ENCODE measurements at regions not wholly inside any gene's neighbourhood (a gene's known extent, or its start where the extent isn't known, plus 50 kb on each side); places are given as distances from the start of the nearest gene placed in this dataset.

DNA sequence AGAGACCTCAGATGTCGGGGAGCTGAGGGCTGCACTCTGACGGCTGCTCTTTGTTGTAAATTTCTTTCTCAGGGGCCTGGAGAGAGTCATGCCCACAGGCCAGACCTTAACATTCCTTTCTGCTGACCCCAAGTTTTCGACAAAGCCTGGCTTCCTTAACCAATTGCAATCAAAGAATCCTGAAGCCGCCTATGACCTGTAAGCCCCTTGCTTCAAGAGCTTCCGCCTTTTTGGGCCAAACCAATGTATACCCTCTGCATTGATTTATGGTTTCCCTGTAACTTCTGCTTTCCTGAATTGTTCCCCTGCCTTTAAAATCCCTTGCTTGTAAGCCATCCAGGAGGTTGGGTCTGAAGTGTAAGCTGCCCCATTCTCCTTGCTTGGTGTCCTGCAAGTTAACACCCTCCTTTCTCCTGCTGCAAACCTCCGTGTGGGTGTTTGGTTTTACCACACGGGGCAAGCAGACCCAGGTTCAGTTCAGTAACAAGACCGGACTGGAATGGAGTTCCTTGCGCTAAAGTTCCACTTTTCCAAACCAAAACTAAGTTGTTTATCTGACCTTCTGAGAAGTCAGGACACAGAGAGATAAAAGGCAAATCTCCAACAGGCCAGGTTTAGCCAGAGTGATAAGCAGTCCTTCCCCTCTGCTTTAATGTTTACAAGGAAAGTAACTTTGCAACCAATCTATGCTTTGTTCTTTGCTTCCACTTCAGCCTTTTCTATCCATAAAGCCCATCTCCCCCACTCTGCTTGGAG, 141.6 kb downstream of the KCNJ12 start:
- peak in 1 of 3 donors; percentile 11 for DNase-seq

DNA sequence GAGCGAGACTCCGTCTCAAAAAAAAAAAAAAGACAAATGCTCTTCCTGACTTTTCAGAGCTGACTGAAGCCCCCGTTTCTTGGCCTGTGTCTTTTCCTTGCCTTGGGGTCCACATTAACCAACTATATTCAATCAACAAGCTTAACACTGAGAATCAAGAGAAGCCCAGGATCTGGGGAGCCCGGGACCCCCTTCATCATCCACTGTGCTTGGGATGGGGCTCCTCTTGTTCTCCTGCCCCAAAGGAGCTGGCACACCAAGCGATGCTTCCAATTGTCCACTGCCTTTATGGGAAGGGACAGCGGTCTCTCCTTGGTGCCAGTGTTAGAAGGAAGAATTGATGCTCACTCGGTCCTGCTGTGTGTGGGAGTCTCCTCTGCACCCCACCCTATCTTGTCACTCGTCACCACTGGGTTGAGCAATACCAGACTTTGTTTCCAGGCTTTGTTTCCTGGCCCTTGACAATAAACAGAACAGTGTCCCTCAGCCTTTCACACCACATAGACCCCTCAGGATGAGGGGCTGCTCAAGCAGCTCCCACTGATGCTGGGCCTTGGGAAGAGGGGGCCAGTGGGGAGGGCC, 146.7 kb downstream of the KCNJ12 start:
- DNase-seq = no peak

DNA sequence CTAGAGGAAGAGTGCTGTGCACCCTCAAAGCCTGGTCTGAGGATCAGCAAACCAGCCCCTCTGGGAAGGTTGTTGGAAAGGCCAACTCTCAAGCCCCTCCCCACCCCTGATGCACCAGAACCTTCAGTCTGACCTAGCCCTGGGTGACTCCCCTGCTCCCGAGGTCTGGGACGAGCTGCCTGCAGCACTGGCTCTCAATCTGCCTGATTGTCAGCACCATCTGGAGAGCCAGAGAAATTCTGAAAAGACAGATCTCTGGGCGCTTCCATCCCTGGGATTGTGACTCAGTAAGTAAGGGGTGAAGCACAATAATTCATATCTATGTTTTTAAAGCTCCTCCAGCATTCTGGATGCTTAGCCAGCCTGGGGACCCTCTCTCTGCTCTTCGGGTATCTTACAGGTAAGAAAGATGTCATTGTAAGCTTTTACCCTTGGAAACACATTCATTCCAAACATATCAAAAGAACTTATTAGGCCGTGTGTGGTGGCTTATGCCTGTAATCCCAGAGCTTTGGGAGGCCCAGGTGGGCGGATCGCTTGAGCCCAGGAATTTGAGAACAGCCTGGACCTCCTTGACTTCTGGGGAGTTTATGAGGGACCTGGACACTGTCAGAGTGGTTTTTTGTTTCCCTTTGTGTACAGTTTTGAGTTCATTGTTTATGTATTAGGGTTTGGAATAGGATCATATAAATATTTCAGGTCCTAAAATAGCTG, 147.5 kb downstream of the KCNJ12 start:
- no peak for DNase-seq

DNA sequence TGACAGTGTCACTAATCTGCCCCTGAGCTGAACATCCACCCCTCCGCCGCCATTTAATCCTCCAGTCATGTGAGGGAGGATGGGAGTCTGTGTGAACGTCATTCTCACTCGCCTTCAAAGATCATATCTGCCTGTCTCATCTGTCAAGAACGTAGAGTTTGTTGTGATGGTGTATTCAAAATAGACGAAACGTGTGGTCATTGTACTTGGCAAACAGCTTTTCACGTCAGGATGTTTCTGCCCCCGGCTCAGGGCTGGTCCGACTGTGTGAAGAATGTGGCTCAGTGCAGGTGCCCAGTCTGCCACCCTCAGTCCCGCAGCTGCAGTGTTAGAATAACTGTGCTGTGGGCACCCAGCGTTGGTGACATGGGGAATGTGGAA, 148.0 kb downstream of the KCNJ12 start:
- DNase-seq = no peak

DNA sequence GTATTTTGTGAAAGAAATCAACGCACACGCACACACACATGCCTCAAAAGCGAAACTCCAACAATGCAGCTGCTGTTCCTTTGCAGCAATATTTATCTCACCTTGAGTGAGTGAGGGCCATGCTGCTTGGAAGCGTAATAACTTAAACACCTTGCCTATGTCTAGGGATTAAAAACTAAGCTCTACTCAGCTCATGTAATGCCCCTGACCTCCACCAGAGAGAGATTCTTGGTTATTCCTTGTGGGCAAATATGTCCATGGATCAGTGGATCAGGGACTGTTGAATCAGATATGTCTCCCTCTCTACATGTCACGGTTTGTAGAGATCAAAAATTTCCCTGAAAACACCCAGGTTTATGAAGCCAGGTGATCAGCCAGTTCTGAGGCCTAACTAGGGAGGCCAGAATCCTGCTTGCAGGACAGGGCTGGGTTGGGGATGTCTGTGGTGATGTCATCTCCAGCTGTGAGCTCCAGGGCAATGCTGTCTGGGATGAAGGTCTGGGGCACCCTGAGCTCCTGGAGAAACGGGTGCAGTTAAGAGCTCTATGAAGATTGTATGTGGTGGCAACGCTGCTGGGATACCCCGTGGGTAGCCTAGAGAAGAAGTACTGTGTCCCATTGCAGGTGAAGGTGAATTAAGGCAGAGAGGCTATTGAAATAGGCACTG, 149.4 kb downstream of the KCNJ12 start:
- DNase-seq = no peak

DNA sequence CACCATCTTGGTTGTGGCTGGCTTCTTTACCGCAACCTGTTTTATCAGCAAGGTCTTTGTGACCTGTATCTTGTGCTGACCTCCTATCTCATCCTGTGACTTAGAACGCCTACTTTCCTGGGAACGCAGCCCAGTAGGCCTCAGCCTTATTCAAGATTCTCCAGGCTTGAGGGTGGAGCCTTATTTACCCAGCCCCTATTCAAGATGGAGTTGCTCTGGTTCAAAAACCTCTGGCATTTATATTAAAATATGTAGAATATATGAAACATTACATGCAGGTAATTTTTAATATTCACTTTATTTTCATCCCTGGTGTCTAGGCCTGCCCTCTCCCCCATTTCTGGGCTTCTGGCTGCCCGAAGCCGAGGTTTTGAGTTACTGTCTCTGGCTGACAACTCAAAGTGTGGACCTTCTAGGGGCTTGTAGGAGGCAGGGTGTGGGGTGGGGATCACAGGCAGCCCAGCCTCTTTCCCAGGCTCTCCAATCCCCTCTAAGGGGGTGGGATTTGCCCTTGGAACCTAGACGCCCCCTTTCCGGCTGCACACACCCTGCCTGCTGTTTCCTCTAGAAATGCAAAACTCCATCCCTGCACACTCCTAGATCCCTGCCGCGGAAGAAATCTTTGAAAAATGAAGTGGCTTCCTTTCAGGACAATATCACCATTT, 152.0 kb downstream of the KCNJ12 start:
- no peak for DNase-seq

DNA sequence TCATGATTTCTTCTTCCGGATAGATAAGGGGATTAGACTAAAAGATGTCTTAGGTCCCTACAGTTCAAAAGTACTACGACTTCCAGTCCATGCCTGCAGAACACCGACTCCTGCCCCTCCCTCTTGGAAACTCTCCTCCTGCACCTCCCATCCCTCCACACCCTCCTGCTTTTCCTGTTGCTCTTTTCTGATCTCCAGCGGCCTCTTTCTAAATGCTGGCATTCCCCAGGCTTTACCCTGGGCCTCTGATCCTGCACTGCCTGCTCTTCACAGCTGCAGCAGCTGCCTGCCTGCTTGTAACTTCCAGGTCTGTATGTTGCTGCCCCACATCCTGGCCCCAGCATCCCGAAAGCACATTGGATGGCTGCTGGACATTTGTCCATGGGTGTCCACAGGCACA, 154.2 kb downstream of the KCNJ12 start:
- DNase-seq = no peak

DNA sequence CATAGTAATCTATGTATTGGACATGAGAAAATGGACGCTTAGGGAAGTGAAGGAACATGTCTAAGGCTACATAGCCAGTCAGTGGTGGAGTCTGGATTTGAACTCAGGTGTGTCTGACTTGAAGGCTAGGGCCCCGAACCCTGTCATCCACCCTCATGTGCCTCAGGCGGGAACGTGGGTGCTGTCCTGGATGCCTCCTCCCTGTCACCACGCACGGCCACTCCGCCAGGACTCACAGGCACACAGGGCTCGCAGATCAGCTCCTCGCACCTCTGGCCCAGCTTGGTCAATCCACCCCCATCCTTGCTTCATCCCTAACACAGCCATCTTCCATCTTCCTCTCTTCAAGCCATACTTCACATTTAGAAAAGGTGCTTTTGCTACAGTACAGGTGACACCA, 154.7 kb downstream of the KCNJ12 start:
- no peak for DNase-seq

GRCh38 chr17:21532763-21533385, 156.7 kb downstream of the KCNJ12 start:
- no peak for DNase-seq

DNA sequence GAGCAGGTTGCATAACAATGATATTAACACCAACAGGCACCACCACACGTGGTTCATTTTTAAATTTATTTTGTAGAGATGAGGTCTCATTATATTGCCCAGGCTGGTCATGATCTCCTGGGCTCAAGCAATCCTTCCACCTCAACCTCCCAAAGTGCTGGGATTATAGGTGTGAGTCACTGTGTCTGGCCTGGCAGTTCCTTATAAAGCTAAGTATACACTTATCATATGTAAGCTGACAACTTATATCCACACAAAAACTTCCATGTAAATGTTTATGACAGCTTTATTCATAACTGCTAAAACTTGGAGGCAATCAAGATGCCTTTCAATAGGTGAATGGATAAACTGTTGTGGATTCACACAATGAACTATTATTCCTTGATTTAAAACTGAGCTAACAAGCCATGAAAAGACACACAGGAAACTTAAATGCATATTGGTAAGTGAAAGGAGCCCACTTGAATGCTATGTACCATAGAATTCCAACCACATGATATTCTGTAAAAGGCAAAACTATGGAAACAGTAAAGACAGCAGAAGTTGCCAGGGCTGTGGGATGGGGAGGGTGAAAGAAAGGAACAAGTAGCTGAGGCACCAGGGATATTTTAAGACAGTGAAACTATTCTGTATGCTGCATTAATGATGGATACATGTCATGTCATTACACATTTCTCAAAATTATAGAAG, 156.5 kb upstream of the KCNJ18 start:
- DNase-seq = no peak

DNA sequence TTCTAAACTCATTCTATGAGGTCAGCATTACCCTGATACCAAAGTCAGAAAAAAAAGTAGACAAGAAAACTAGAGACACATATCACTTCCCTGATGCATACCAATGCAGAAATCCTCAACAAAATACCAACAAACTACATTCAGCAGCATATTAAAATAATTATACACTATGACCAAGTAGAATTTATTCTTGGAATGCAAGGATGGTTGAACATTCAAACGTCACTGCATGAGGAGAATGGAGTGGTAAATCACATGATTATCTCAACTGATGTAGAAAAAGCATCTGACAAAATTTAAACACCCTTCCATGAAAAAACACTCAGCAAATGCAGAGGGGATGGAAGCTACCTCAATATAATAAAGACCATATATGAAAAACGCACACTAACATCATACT, 155.0 kb upstream of the KCNJ18 start:
- no peak for DNase-seq

DNA sequence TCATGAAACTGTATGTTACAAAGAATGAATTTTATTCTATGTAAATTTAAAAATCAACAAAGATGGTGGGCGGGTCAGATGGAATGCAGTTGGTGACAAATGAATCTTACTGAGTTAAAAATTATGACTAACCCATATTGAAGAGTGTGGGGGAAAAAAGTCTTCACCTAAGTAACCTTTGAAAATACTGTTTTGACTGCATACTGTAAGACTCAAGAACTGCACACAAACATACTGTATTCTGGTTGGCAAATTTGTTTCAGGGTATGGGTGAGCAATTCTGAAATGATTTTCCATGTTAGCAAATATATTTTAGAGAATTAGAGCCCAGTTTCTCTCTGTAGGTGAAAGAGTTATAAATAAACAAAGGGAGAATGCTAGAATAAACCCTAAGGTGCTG, 153.7 kb upstream of the KCNJ18 start:
- no peak for DNase-seq

DNA sequence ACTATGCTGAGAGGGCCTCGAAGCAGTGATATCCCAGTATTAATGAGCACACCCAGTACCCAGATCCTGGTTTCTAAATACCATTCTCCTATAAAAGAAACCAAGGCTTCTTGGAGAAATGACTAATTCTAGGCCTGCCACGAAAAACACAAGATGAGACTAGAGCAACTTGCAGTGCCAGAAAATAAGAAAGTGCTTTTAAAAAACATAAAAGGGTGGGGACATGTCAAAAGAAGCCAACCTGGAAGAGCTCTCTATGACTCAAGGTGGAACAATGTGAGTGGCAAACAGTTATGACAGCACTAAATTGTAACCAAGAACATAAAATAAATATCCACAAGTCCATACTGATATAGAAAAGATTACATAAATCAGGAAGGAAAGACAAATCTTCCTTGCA, 153.2 kb upstream of the KCNJ18 start:
- no peak for DNase-seq

DNA sequence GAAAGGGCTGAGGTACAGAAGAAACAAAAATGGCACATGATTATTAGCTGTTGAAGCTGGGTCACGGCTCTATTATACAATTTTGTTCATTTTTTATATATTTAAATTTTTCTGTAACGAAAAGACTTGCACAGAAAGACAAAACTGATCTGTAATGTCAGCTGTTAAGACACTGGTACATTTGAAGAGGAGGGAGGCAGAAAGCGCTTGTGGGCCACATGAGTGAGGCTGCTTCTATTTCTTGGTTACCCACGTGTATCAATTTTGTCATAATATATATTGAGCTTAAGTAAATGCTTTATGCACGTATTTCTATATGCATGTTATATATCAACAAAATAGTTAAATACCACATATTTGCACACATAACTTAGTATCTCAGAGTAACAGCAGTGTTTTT, 151.8 kb upstream of the KCNJ18 start:
- DNase-seq = no peak

GRCh38 chr17:21542070-21542469, 150.3 kb upstream of the KCNJ18 start:
- peak in 1 of 3 donors; percentile 15 for DNase-seq

DNA sequence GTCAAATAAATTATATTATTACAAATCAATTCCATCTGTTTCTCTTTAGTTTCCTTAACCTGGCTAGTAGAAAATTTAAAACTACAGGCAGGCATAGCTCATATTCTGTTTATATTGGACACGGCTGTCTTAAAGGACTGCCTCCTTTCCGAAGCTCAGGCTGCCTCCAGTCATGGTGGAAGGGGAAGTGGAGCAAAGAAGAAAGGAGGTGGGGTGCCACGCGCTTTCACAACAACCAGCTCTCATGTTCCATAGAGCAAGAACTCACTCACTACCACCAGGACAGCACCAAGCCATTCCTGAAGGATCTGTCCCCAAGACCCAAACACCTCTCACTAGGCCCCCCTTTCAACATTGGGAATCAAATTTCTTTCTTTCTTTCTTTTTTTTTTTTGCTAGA, 149.3 kb upstream of the KCNJ18 start:
- peak; percentile 48 to 80 (median 66) for DNase-seq

DNA sequence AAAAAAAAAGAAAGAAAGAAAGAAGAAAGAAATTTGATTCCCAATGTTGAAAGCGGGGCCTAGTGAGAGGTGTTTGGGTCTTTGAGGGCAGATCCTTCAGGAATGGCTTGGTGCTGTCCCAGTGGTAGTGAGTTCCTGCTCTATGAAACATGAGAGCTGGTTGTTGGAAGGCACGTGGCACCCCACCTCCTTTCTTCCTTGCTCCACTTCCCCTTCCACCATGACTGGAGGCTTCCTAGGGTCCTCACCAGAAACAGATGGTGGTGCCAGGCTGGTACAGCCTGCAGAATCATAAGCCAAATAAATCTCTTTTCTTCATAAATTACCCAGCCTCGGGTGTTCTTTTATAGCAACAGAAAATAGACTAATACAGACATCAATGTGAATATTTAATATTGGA, 147.3 kb upstream of the KCNJ18 start:
- no peak for DNase-seq

- no peak for DNase-seq
These were observed 144.1 kb upstream of the KCNJ18 start for GRCh38 chr17:21548236-21548635.

- no peak for DNase-seq
These were observed 143.1 kb upstream of the KCNJ18 start for GRCh38 chr17:21549107-21549687.

DNA sequence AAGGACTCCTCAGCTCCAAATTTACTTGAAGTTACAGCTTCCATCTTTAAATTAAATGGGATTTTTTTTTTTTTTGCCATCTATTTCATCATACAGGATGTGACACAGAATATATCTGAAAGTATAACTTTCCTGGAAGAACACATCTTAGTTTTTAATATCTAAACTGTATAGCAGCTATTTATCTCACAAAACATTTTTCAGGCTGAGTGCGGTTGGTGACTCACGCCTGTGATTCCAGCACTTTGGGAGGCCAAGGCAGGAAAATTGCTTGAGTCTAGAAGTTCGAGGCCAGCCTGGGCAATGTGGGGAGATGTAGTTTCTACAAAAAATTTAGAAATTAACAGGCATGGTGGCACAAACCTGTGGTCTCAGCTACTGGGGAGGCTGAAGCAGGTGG, 142.3 kb upstream of the KCNJ18 start:
- DNase-seq = peak; percentile 4 to 44 (median 43)

DNA sequence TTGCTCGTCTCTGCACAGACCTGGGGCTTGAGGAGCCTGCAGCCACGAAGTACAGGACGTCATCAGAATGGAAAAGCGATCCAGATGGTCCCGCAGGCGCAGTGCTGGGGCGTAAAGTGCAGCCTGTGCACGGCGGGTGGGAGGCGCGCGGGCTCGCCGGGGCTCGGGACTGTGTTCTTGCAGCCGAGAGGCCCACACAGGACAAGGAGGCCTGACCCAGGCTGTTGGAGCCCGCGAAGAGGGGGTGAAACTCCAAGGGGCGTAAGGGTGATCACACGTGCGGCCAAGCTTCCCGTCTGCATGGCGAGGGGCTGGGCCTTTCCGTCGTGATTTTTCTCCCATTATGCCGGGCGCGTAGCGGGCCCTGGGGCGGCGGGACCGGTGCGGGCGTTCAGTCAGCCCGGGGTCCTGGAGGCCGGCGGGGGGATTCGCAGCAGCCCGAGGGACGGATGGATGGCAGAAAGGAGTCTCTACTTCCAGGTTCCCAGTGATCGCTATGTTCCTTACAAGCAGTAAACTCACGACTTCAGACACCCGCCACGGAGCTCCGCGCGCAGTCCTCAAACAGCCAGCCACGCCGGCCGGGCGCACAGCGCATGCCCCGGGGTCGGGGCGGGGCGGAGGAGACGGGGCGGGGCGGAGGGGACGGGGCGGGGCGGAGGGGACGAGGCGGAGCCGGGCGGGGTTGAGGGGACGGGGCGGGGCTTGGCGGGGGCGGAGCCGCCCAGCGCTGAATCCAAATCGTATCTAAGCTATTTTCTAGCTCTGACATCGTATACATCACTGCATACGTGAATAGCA, 141.0 kb upstream of the KCNJ18 start:
- DNase-seq = peak; percentile 77 to 97 (median 94)
